CD4-positive, CD25-positive, alpha-beta regulatory T cell (primary cell): ENCODE measurements at regions not wholly inside any gene's neighbourhood (a gene's known extent, or its start where the extent isn't known, plus 50 kb on each side); places are given as distances from the start of the nearest gene placed in this dataset.
"Not testable (repeated sequence)": the region's sequence is repeated elsewhere in the genome, so short reads cannot be mapped to it uniquely, and the experiment has no call there.

Experiments
- ATAC-seq, 2 donors: fragments of 150-1000 bp; cut with Tn5 transposase; one replicate each; pipeline ENCODE4 v1.10.0; 2021; ENCODE audit warnings: low read depth in 2 of 2, moderate number of reproducible peaks in 2 of 2, moderate library complexity in 1 of 2
- DNase-seq, 3 donors: peaks; one replicate each; pipeline versions ENCODE4 v3.0.0 to v3.0.0-alpha.2; 2012 to 2022; ENCODE audit warnings: mixed read lengths in 1 of 3
- H3K27ac ChIP-seq: one replicate; pipeline ENCODE4 v1.7.0; 2013; ENCODE audit warnings: mild to moderate bottlenecking, low read length; ENCODE audit not compliant: insufficient read depth, poor library complexity, severe bottlenecking
- H3K27me3 ChIP-seq: one replicate; pipeline ENCODE4 v1.7.0; 2013; ENCODE audit warnings: low read length; ENCODE audit not compliant: control insufficient read depth, insufficient read depth
- H3K36me3 ChIP-seq: one replicate; pipeline ENCODE4 v1.7.0; 2013; ENCODE audit warnings: mild to moderate bottlenecking, low read length, moderate library complexity; ENCODE audit not compliant: control insufficient read depth, insufficient read depth
- H3K4me1 ChIP-seq: 2 replicates; pipeline ENCODE4 v1.7.0; 2013; ENCODE audit warnings: mild to moderate bottlenecking, low read length; ENCODE audit not compliant: insufficient read depth, control insufficient read depth, poor library complexity, severe bottlenecking
- H3K4me3 ChIP-seq: one replicate; pipeline ENCODE4 v1.7.0; 2013; ENCODE audit warnings: low read depth, mild to moderate bottlenecking, low read length, moderate library complexity
- H3K9me3 ChIP-seq, 2 experiments: 1 replicate in 1 of 2; 2 replicates in 1 of 2; pipeline ENCODE4 v1.7.0; 2013; ENCODE audit warnings: low read length in 2 of 2, mild to moderate bottlenecking in 1 of 2, moderate library complexity in 1 of 2; ENCODE audit not compliant: control insufficient read depth in 2 of 2
- H3K27ac Mint-ChIP-seq, 3 donors: one replicate each; pipeline ENCODE4 v1.8.0; 2020 to 2022; ENCODE audit warnings: mild to moderate bottlenecking in 3 of 3, mixed read lengths in 3 of 3, moderate library complexity in 2 of 3
- H3K27me3 Mint-ChIP-seq: one replicate; pipeline ENCODE4 v1.8.0; 2022; ENCODE audit warnings: mild to moderate bottlenecking, mixed read lengths
- H3K36me3 Mint-ChIP-seq: one replicate; pipeline ENCODE4 v1.8.0; 2020; ENCODE audit warnings: mixed read lengths
- H3K4me1 Mint-ChIP-seq, 4 donors: one replicate each; pipeline ENCODE4 v1.8.0; 2020 to 2022; ENCODE audit warnings: mixed read lengths in 4 of 4, mild to moderate bottlenecking in 1 of 4
- H3K4me3 Mint-ChIP-seq, 4 donors: one replicate each; pipeline ENCODE4 v1.8.0; 2020 to 2022; ENCODE audit warnings: mild to moderate bottlenecking in 4 of 4, mixed read lengths in 4 of 4, moderate library complexity in 3 of 4
- H3K9me3 Mint-ChIP-seq, 7 donors: one replicate each; pipeline ENCODE4 v1.8.0; 2020 to 2022; ENCODE audit warnings: mixed read lengths in 7 of 7, mild to moderate bottlenecking in 3 of 7, moderate library complexity in 2 of 7

DNA sequence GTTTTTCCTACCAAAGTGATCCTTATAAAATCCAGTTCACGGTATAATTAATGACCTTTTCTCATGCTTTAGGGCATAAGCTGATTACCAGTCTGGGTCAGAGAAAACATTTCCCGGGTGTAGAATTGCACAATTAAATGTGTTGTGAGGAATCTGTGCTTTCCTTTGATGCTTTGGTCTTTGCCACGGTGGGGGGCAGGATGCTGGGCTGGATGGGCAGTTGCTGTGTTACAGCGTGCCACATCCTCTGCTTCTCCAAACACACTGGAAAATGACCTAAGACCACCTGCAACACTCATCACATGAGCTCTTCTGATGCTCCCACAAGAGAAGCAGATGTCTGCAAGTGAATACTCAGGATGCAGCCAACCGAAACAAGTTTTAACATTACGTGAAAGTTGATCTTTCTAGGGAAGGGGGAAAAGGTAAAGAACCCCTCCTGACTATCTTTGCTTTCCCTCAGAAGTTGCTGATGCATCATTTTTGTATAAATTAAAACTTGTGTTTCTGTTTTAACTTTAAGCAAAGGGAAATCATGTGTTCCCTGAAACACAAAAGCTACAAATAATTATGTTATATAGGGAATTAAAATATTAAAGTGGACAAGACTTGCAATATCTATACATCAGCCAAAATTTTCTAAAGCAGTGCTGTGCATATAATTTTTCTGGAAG is 515.3 kb upstream of the NR5A2 start:
- Mint-ChIP-seq H3K27ac (no peak overlapping the region), H3K4me1 (no peaks in the 10 kb centered on the region), H3K9me3 (peaks cover 0 to 2% (median 0%) of the 10 kb centered on the region in 7 donors), H3K27me3 (peaks cover 5% of the 10 kb centered on the region), H3K4me3 (no peak overlapping the region), H3K36me3 (no peaks in the 10 kb centered on the region)
- Histone ChIP-seq H3K27me3 (no peaks in the 10 kb centered on the region), H3K4me1 (no peaks in the 10 kb centered on the region), H3K36me3 (no peaks in the 10 kb centered on the region), H3K27ac (no peak overlapping the region), H3K9me3 (no peaks in the 10 kb centered on the region), H3K4me3 (no peak overlapping the region)
- DNase-seq = no peak
- ATAC-seq = no peak

DNA sequence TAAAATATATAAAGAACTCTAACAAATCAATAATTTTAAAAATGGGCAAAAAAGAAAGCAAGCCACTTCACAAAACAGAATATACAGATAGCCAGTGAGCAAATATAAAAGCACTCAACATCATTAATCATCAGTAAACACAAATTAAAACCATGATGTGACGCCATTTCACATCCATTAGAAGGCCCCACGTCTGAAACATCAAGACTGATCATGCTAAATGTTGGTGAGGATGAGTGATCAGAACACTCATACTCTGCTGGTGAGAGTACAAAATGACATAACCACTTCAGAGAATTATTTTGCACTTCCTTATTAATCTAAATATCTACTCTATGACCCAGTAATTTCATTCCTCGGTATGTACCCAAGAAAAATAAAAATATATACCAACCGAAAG is 512.2 kb upstream of the NR5A2 start:
- DNase-seq (no peak), ATAC-seq (no peak)
- H3K27ac Mint-ChIP-seq = no peak overlapping the region
- H3K4me3 Mint-ChIP-seq = no peak overlapping the region
- H3K9me3 Mint-ChIP-seq = peaks cover 0 to 2% (median 0%) of the 10 kb centered on the region in 7 donors
- peaks cover 5% of the 10 kb centered on the region for H3K27me3 Mint-ChIP-seq
- H3K4me1 Mint-ChIP-seq = no peaks in the 10 kb centered on the region
- Histone ChIP-seq H3K4me1 (no peaks in the 10 kb centered on the region), H3K36me3 (no peaks in the 10 kb centered on the region), H3K9me3 (no peaks in the 10 kb centered on the region), H3K4me3 (no peak overlapping the region), H3K27me3 (no peaks in the 10 kb centered on the region), H3K27ac (no peak overlapping the region)
- H3K36me3 Mint-ChIP-seq = no peaks in the 10 kb centered on the region

DNA sequence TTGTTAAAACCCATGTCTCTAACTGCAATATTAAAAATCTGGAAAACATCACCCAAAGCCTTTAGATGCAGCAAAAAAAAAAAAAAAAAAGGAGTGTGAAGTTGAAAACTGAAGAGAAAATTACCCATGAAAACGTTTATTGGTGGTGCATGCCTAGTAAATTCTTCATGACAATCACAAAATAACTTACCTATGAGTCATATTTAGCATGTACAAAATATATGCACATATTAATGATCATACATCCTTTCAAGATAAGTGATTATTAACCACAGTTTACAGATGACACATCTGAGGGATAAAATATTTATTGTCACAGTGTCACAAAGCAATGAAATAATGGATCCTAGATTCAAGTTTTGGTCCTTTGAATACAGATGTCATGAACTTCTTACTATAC is 505.2 kb upstream of the NR5A2 start:
- H3K9me3 ChIP-seq = no peaks in the 10 kb centered on the region
- Mint-ChIP-seq H3K4me3 (no peak overlapping the region), H3K4me1 (no peaks in the 10 kb centered on the region), H3K36me3 (no peaks in the 10 kb centered on the region), H3K9me3 (no peaks in the 10 kb centered on the region), H3K27ac (no peak overlapping the region), H3K27me3 (peaks cover 4% of the 10 kb centered on the region)
- DNase-seq (no peak), ATAC-seq (no peak)
- H3K4me1 ChIP-seq = no peaks in the 10 kb centered on the region
- no peak overlapping the region for H3K27ac ChIP-seq
- H3K27me3 ChIP-seq = no peaks in the 10 kb centered on the region
- H3K36me3 ChIP-seq = no peaks in the 10 kb centered on the region
- no peak overlapping the region for H3K4me3 ChIP-seq

DNA sequence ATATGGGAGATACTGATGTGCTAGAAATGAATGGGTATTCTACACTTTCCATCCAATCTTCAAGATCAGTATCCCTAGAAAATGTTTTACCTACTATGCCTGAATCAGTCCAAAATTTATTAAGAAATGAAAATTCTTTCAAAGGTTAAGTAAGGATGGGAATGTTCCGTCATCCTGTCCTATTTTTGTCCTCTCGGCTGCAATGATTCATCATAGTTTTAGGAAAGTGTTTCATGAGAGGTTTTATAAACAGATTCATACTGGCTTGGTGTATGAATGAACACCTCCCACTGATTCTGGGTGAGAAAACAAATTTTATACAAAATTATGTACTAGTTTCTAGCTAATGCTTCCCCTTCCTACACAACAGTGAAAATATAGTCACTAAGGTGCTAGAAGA is 504.6 kb upstream of the NR5A2 start:
- Mint-ChIP-seq H3K4me3 (no peak overlapping the region), H3K9me3 (no peaks in the 10 kb centered on the region), H3K36me3 (no peaks in the 10 kb centered on the region), H3K27ac (no peak overlapping the region), H3K27me3 (peaks cover 4% of the 10 kb centered on the region), H3K4me1 (no peaks in the 10 kb centered on the region)
- Histone ChIP-seq H3K9me3 (no peaks in the 10 kb centered on the region), H3K36me3 (no peaks in the 10 kb centered on the region), H3K27ac (no peak overlapping the region), H3K4me3 (no peak overlapping the region), H3K27me3 (no peaks in the 10 kb centered on the region), H3K4me1 (no peaks in the 10 kb centered on the region)
- DNase-seq (no peak), ATAC-seq (no peak)

DNA sequence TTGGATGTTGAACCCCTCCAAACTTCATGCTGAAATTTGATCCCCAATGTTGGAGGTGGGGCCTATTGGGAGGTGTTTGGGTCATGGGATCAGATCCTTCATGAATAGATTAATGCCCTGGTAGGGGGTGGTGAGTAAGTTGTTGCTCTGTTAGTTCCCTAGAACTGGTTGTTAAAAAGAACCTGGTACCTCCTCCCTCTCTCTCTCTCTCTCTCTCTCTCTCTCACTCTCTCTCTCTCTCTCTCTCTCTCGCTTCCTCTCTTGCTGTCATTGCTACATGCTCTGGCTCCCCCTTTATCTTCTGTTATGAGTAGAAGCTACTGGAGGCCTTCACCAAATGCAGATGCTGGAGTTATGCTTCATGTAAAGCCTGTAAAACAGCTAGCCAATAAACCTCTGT is 498.2 kb upstream of the NR5A2 start:
- peaks cover 4% of the 10 kb centered on the region for H3K27me3 Mint-ChIP-seq
- no peak overlapping the region for H3K4me3 ChIP-seq
- no peaks in the 10 kb centered on the region for H3K36me3 ChIP-seq
- no peaks in the 10 kb centered on the region for H3K36me3 Mint-ChIP-seq
- no peaks in the 10 kb centered on the region for H3K4me1 ChIP-seq
- H3K9me3 Mint-ChIP-seq = peaks cover 0 to 8% (median 0%) of the 10 kb centered on the region in 7 donors
- H3K9me3 ChIP-seq = no peaks in the 10 kb centered on the region
- no peak for DNase-seq
- H3K4me3 Mint-ChIP-seq = no peak overlapping the region
- H3K27ac ChIP-seq = no peak overlapping the region
- H3K27me3 ChIP-seq = no peaks in the 10 kb centered on the region
- no peak for ATAC-seq
- H3K27ac Mint-ChIP-seq = no peak overlapping the region
- H3K4me1 Mint-ChIP-seq = no peaks in the 10 kb centered on the region

DNA sequence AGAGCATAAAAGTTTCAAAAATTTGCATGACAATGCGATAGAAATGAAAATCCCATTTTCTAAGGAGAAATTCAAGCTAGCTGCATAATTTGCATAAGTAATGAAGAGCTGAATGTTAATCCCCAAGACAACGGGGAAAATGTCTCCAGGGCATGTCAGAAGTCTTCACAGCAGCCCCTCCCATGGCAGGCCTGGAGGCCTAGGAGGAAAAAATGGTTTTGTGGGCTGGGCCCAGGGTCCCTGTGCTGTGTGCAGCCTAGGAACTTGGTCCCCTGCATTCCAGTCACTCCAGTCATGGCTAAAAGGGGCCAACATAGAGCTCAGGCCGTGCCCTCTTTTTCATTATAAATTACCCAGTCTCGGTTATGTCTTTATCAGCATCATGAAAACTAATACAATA is 494.1 kb upstream of the NR5A2 start:
- H3K36me3 Mint-ChIP-seq, H3K27me3 ChIP-seq, H3K4me1 ChIP-seq, ATAC-seq, H3K27ac Mint-ChIP-seq, H3K4me3 Mint-ChIP-seq, H3K36me3 ChIP-seq, H3K27me3 Mint-ChIP-seq, H3K4me1 Mint-ChIP-seq, H3K4me3 ChIP-seq, H3K27ac ChIP-seq, H3K9me3 ChIP-seq, DNase-seq: not testable (repeated sequence)
- H3K9me3 Mint-ChIP-seq = peaks cover 0 to 23% (median 7%) of the 10 kb centered on the region in 7 donors

DNA sequence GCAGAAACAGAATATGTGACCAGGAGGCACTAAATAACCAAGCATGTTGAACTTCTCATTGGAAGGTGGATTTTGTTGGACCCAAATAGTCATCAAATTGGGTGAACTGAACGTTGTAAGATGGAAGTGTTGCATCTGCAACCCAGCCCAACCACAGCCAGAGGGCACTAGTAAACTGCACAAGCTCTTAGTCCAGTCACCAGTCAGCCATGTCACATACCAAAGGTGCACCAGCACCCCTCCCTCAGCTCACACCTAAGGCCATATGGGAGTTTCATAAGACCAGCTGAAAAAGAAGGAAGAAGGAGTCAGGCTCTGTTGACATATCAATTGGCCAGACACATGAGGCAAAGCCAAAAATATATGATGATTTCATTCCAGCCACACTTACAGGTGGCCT is 481.7 kb upstream of the NR5A2 start:
- no peaks in the 10 kb centered on the region for H3K4me1 Mint-ChIP-seq
- no peaks in the 10 kb centered on the region for H3K4me1 ChIP-seq
- H3K4me3 ChIP-seq = no peak overlapping the region
- peaks cover 0 to 6% (median 1%) of the 10 kb centered on the region in 7 donors for H3K9me3 Mint-ChIP-seq
- H3K9me3 ChIP-seq = no peaks in the 10 kb centered on the region
- no peak overlapping the region for H3K27ac Mint-ChIP-seq
- no peaks in the 10 kb centered on the region for H3K27me3 Mint-ChIP-seq
- no peak for DNase-seq
- no peak overlapping the region for H3K4me3 Mint-ChIP-seq
- no peaks in the 10 kb centered on the region for H3K36me3 Mint-ChIP-seq
- H3K36me3 ChIP-seq = no peaks in the 10 kb centered on the region
- no peak overlapping the region for H3K27ac ChIP-seq
- no peak for ATAC-seq
- H3K27me3 ChIP-seq = no peaks in the 10 kb centered on the region

DNA sequence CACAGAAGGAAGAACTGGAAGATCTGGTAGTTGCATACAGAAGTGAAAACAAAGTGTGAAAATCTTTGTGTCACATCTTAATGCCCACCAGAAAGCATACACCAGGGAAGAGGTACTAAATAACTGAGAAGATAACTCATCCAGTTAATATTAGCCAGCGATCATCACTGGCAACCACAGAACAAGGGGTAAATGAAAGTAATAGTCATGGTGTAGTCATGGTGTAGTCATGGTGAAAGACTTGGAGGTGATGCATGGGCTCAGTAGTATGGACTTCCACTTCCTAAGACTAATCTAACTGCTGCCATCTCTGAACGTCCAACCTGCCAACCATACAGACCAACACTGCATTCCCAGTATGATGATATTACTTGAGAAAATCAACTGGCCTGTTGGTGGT is 481.2 kb upstream of the NR5A2 start:
- peaks cover 0 to 4% (median 0%) of the 10 kb centered on the region in 7 donors for H3K9me3 Mint-ChIP-seq

More for the DNA sequence above, 481.2 kb upstream of the NR5A2 start:
- Mint-ChIP-seq H3K4me3 (no peak overlapping the region), H3K27ac (no peak overlapping the region), H3K27me3 (no peaks in the 10 kb centered on the region), H3K4me1 (no peaks in the 10 kb centered on the region), H3K36me3 (no peaks in the 10 kb centered on the region)
- H3K36me3 ChIP-seq = no peaks in the 10 kb centered on the region
- H3K4me3 ChIP-seq = no peak overlapping the region
- ATAC-seq (no peak), DNase-seq (no peak)
- H3K9me3 ChIP-seq = no peaks in the 10 kb centered on the region
- no peaks in the 10 kb centered on the region for H3K27me3 ChIP-seq
- no peak overlapping the region for H3K27ac ChIP-seq
- no peaks in the 10 kb centered on the region for H3K4me1 ChIP-seq
